GM23338 (cell line): ENCODE measurements at regions not wholly inside any gene's neighbourhood (a gene's known extent, or its start where the extent isn't known, plus 50 kb on each side); places are given as distances from the start of the nearest gene placed in this dataset.

Experiments used
- ATAC-seq: fragments of 200-7000 bp; cut with Tn5 transposase; 3 replicates; pipeline ENCODE4 v1.9.1; 2020
- DNase-seq: peaks from one replicate; pipeline ENCODE4 v3.0.0-alpha.2; 2015; ENCODE audit warnings: low spot score
- H2AFZ ChIP-seq: fragments of 200-600 bp; sonication (generic); 2 replicates; pipeline ENCODE4 v1.8.0; 2016; ENCODE audit warnings: antibody characterized with exemption, mild to moderate bottlenecking, moderate library complexity
- H3F3A ChIP-seq: fragments of 200-600 bp; sonication (generic); replicated peaks from 2 replicates; pipeline ENCODE4 v1.8.0; 2017; ENCODE audit warnings: antibody characterized with exemption, mixed run types, low read depth
- H3K27ac ChIP-seq: fragments of 200-600 bp; sonication (generic); 2 replicates; pipeline ENCODE4 v1.6.1; 2016; ENCODE audit warnings: low read depth
- H3K27me3 ChIP-seq: fragments of 200-600 bp; sonication (generic); 2 replicates; pipeline ENCODE4 v1.8.0; 2016; ENCODE audit warnings: mild to moderate bottlenecking, mixed run types, moderate library complexity; ENCODE audit not compliant: insufficient read depth
- H3K36me3 ChIP-seq: fragments of 200-600 bp; sonication (generic); 2 replicates; pipeline ENCODE4 v1.8.0; 2016; ENCODE audit warnings: mild to moderate bottlenecking; ENCODE audit not compliant: insufficient read depth
- H3K4me1 ChIP-seq: fragments of 200-600 bp; sonication (generic); 2 replicates; pipeline ENCODE4 v1.8.0; 2016; ENCODE audit warnings: mild to moderate bottlenecking, moderate library complexity; ENCODE audit not compliant: insufficient read depth
- H3K4me2 ChIP-seq: fragments of 200-600 bp; sonication (generic); 2 replicates; pipeline ENCODE4 v1.7.1; 2017; ENCODE audit warnings: mixed run types
- H3K4me3 ChIP-seq: fragments of 200-600 bp; sonication (generic); 2 replicates; pipeline ENCODE4 v1.6.1; 2016; ENCODE audit warnings: mixed run types
- H3K79me2 ChIP-seq: fragments of 200-600 bp; sonication (generic); replicated peaks from 2 replicates; pipeline ENCODE4 v1.8.0; 2017; ENCODE audit warnings: mild to moderate bottlenecking; ENCODE audit not compliant: insufficient read depth
- H3K9me2 ChIP-seq: fragments of 200-600 bp; sonication (generic); 2 replicates; pipeline ENCODE4 v1.8.0; 2017; ENCODE audit not compliant: insufficient read depth
- H4K20me1 ChIP-seq: fragments of 200-600 bp; sonication (generic); replicated peaks from 2 replicates; pipeline ENCODE4 v1.8.0; 2017; ENCODE audit warnings: mild to moderate bottlenecking; ENCODE audit not compliant: insufficient read depth
- H3K27ac Mint-ChIP-seq: 2 replicates; pipeline ENCODE4 v1.8.0; 2020; ENCODE audit warnings: inconsistent platforms, mild to moderate bottlenecking, moderate library complexity, mixed read lengths
- H3K27me3 Mint-ChIP-seq: 3 replicates; pipeline ENCODE4 v1.8.0; 2022; ENCODE audit warnings: low read depth, mild to moderate bottlenecking, moderate library complexity, mixed read lengths, inconsistent platforms; ENCODE audit not compliant: insufficient read depth, poor library complexity
- H3K36me3 Mint-ChIP-seq: 3 replicates; pipeline ENCODE4 v1.8.0; 2021; ENCODE audit warnings: low read depth, mild to moderate bottlenecking, inconsistent platforms, moderate library complexity, mixed read lengths
- H3K4me1 Mint-ChIP-seq: 3 replicates; pipeline ENCODE4 v1.8.0; 2020; ENCODE audit warnings: mild to moderate bottlenecking, inconsistent platforms, mixed read lengths
- H3K4me3 Mint-ChIP-seq: 3 replicates; pipeline ENCODE4 v1.8.0; 2021; ENCODE audit warnings: moderate library complexity, mild to moderate bottlenecking, inconsistent platforms, mixed read lengths
- H3K9me3 Mint-ChIP-seq: 3 replicates; pipeline ENCODE4 v1.8.0; 2020; ENCODE audit warnings: moderate library complexity, mild to moderate bottlenecking, inconsistent platforms, mixed read lengths
- CREB1 ChIP-seq: fragments of 250-450 bp; sonication (Bioruptor Pico); IDR thresholded peaks from 2 replicates; pipeline ENCODE4 v1.5.0; 2020; ENCODE audit warnings: low read depth, mild to moderate bottlenecking, moderate library complexity
- CTCF ChIP-seq, 2 experiments: fragments of 200-600 bp in 1 of 2; sonication (generic) in 1 of 2; conservative IDR thresholded peaks; 2 replicates each; pipeline versions ENCODE4 v1.5.1 to v1.6.1; 2016 to 2017; ENCODE audit warnings: antibody characterized with exemption in 2 of 2, low read depth in 2 of 2, mild to moderate bottlenecking in 2 of 2, moderate library complexity in 1 of 2
- ETS1 ChIP-seq: IDR thresholded peaks from 2 replicates; pipeline ENCODE4 v1.6.1; 2016; ENCODE audit warnings: antibody characterized with exemption
- EZH2 ChIP-seq: fragments of 200-600 bp; sonication (generic); IDR thresholded peaks from one replicate; pipeline ENCODE4 v1.8.0; 2017; ENCODE audit warnings: antibody characterized with exemption, mild to moderate bottlenecking, low read depth; ENCODE audit not compliant: unreplicated experiment
- EZH2phosphoT487 ChIP-seq: fragments of 200-600 bp; sonication (generic); IDR thresholded peaks from one replicate; pipeline ENCODE4 v1.8.1; 2018; ENCODE audit warnings: antibody characterized with exemption; ENCODE audit not compliant: unreplicated experiment
- JUNB ChIP-seq: IDR thresholded peaks from one replicate; pipeline ENCODE4 v1.6.1; 2016; ENCODE audit warnings: antibody characterized with exemption; ENCODE audit not compliant: unreplicated experiment
- NANOG ChIP-seq: IDR thresholded peaks from 2 replicates; pipeline ENCODE4 v1.6.1; 2016; ENCODE audit warnings: antibody characterized with exemption, borderline replicate concordance
- REST ChIP-seq: IDR thresholded peaks from one replicate; pipeline ENCODE4 v1.6.1; 2018; ENCODE audit warnings: antibody characterized with exemption; ENCODE audit not compliant: unreplicated experiment
- STAT1 ChIP-seq: IDR thresholded peaks from one replicate; pipeline ENCODE4 v1.6.1; 2016; ENCODE audit warnings: antibody characterized with exemption; ENCODE audit not compliant: unreplicated experiment
- ZNF114 ChIP-seq: fragments of 250-450 bp; sonication (Bioruptor Pico); IDR thresholded peaks from 2 replicates; pipeline ENCODE4 v1.5.0; 2020; ENCODE audit warnings: mild to moderate bottlenecking, moderate library complexity
- ZNF331 ChIP-seq: fragments of 250-450 bp; sonication (Bioruptor Pico); IDR thresholded peaks from 2 replicates; pipeline ENCODE4 v1.5.0; 2020; ENCODE audit warnings: low read depth, mild to moderate bottlenecking, moderate library complexity

GRCh38 chr5:10155897-10156667 lies 93.6 kb downstream of the ATPSCKMT start:
- no peaks in the 10 kb centered on the region for H3F3A ChIP-seq
- no peak for ATAC-seq
- H3K27me3 Mint-ChIP-seq, result peaks cover 1% of the 10 kb centered on the region
- no peaks in the 10 kb centered on the region for H3K36me3 Mint-ChIP-seq
- H3K4me2 ChIP-seq, result no peak overlapping the region
- no peak overlapping the region for H3K4me3 ChIP-seq
- H3K4me3 Mint-ChIP-seq, result no peak overlapping the region
- no peak overlapping the region for H2AFZ ChIP-seq
- H4K20me1 ChIP-seq, result no peaks in the 10 kb centered on the region
- H3K9me2 ChIP-seq, result peaks cover 16% of the 10 kb centered on the region
- no peak for DNase-seq
- H3K9me3 Mint-ChIP-seq, result no peaks in the 10 kb centered on the region
- H3K36me3 ChIP-seq, result no peaks in the 10 kb centered on the region
- H3K27ac Mint-ChIP-seq, result no peak overlapping the region
- no peaks in the 10 kb centered on the region for H3K27me3 ChIP-seq
- TF ChIP-seq ETS1 (no peak), REST (no peak), EZH2 (no peak), NANOG (no peak), STAT1 (no peak), CTCF (conservative IDR thresholded peaks at IDR 0.05; ENCODE audit: low read depth in 2 of 2) (no peak), ZNF331 (CRISPR knock-in tag) (no peak), EZH2phosphoT487 (no peak), JUNB (no peak), CREB1 (CRISPR knock-in tag) (no peak), ZNF114 (CRISPR knock-in tag) (no peak)
- H3K4me1 ChIP-seq, result peaks cover 30% of the 10 kb centered on the region
- no peak overlapping the region for H3K27ac ChIP-seq
- H3K4me1 Mint-ChIP-seq, result peaks cover 29% of the 10 kb centered on the region
- H3K79me2 ChIP-seq, result no peaks in the 10 kb centered on the region
